HG03060 (cell line): ENCODE measurements at regions not wholly inside any gene's neighbourhood (a gene's known extent, or its start where the extent isn't known, plus 50 kb on each side); places are given as distances from the start of the nearest gene placed in this dataset.

Source experiments
- ATAC-seq: cut with Tn5 transposase; IDR thresholded peaks from one replicate; pipeline ENCODE4 v1.9.1; 2021; ENCODE audit warnings: low read depth, moderate number of reproducible peaks; ENCODE audit not compliant: unreplicated experiment

- no peak for ATAC-seq
Observed at GRCh38 chr17:77679589-77679988, 278.9 kb upstream of the TNRC6C start.

DNA sequence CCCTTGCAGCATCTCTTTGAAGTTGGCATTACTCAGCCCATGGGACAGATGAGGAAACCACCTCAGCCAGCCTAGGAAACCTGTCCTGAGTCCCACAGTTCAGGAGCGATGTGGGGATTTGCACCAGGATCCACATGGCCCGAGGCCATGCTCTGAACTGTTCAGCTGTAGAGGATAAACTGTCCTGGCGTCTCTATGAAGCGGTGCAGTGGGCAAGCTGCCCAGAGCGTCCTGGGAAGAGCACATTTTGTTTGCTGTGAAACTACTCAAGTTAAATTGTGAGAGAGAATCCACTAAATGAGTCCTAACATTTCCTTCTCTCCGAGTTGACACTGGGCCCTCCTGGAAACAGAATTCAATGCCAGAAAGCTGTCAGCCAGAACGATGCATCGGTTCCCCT lies 276.6 kb upstream of the TNRC6C start:
- no peak for ATAC-seq

DNA sequence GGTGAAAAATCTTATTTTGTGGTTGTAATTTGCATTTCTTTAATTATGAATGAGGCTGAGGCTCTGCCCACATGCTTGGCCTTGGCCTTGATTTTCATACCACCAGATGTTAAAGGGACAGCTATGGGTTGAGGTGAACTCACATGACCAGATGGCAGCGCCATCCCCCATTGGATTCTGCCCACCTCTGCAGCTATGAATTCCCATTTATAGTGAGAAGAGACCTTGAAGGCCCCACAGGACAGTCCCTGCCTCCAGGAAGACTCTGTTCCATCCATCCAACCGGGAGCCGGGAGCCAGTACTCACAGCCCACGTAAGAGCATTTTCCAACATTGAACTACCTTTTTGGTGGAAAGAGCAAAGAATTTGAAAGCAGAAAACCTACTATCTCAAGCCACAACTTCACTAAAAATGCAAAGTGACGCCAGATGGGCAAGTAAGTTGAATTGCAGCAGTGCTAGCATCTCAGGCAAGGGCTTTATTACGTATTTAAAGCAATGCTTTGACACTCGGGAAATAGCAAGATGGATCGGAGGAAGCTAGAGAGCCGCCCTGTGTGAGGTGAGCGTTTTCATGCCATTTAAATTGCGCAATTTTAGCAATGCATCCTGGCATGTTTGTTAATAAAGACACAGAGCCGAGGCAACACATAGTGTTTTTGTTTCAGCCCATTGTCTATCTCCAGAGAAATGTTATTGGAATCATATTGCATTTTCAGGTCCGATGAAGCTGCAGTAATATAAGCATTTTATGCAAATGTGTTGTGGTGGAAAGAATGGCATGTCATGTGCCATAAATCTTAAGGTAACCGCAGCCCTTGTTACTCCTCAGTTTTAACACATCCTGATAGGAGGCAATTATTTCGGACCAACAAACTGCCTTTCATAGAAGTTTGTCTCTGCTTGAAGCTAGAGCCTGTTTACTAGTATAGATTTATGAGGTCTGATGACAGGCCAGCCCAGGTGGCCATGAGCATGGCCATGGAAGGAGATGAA lies 273.4 kb upstream of the TNRC6C start:
- ATAC-seq: no peak

GRCh38 chr17:77685881-77686486 lies 272.5 kb upstream of the TNRC6C start:
- no peak for ATAC-seq

- no peak for ATAC-seq
Observed at GRCh38 chr17:77686903-77687302, 271.6 kb upstream of the TNRC6C start.

DNA sequence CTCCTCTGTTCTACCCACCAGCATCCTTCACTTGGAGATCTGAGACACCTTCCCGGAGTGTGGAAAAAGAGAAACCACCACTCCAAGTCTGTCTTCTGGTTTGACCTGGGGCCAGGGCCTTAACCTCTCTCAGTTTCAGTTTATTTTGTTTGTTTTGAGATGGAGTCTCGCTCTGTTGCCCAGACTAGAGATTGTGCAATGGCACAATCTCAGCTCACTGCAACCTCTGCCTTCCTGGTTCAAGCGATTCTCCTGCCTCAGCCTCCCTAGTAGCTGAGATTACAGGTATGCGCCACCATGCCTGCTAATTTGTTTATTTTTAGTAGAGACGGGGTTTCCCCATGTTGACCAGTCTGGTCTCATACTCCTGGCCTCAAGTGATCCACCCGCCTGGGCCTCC lies 271.1 kb upstream of the TNRC6C start:
- no peak for ATAC-seq

- no peak for ATAC-seq
Observed at GRCh38 chr17:77687921-77688320, 270.6 kb upstream of the TNRC6C start.

DNA sequence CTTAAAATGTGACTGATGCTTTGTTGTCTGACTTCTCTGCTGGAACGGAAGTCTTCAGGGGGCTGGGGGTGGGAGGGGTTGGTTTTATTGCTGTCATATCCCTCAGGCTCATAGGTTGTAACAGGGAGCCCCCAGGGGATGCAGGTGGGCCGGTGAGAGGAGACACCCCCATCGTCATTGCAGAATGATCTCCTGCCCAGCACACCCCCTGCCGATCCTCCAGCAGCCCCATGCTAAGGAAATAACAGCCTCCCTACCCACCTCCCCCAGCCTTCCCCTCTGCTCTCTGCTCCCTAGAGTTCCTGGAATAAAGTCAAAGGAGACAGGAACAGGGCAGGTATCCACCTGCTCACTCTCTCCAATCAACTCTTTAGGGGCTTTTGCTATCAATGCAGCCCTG lies 270.1 kb upstream of the TNRC6C start:
- ATAC-seq: no peak

DNA sequence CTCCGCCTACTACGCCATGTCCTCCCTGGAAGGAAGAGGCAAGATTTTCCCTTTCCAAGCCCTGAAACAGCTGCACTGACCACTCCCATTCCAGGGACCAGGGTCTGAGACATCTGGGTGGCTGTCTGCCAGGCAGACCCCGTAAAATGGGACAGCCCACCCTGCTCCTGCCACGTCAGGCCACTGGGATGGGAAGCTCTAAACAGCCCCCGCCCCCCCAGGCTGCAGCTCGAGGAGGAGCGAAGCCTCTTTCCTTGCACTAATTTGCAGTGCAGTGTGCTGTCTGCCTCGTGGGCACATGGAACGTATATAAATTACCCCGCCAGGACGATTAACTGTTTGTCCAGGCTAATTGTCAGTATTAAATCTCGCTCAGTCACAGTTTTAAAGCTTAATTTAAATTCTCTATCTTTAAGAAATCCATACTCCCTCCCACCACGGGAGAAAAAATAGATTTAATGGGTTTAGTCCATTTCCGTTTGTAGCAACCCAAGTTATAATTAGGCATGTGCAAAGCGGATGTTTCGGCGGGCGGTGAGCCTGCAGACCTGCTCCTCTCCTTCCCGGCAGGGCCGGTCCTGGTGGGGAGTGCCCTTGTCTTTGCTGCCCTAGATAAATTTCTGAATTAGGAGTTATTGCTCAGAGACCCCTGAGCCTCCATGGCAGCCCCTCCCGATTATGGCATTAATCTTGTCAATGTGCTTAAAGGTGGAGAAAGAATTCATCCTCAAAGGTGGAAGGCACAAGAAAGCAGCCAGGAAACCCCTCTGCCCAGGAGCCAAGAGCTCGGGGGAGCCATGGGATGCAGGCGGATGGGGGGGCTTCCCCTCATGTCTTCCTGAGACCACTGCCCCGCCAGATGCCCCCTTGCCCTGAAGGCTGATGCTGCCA lies 268.0 kb upstream of the TNRC6C start:
- ATAC-seq: no peak

- no peak for ATAC-seq
Observed at GRCh38 chr17:77691216-77692085, 267.1 kb upstream of the TNRC6C start.

GRCh38 chr17:77692571-77693161 lies 265.8 kb upstream of the TNRC6C start:
- ATAC-seq: no peak

DNA sequence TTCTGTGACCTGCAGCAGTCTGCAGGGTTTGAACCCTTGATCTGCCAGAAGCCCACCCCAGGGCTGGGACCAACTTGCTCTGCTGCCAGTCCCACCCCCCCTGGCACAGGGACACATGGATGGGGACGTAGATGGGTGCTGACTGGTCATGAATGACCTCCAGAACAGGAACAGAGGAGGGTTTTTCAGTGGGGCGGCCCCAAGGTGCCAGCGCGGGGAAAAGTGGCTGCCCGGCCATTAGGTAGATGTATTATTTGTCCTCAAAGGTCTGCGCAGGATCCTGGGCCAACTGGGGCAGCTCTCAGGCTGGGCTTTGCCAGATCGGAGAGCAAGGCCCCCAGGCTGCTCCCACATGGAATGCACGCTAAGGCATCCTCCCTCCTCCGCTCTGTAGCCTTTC lies 265.2 kb upstream of the TNRC6C start:
- ATAC-seq: no peak

DNA sequence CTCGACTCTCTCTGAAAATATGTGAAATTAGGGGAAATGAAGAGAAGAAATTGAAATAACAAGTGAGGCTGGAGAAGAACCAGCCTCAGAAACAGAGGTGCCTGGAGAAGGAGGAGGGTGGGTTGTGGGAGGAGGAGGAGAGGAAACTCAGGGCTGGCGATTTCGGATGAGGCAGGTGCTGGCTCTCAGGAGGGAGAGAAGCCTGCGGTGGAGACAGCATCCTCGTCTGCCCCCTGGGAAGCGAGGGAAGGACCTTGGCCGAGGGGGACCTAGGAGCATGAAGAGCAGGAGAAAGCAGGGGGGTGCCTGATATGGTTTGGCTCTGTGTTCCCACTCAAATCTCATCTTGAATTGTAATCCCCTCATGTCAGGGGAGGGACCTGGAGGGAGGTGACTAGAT lies 264.7 kb upstream of the TNRC6C start:
- no peak for ATAC-seq

DNA sequence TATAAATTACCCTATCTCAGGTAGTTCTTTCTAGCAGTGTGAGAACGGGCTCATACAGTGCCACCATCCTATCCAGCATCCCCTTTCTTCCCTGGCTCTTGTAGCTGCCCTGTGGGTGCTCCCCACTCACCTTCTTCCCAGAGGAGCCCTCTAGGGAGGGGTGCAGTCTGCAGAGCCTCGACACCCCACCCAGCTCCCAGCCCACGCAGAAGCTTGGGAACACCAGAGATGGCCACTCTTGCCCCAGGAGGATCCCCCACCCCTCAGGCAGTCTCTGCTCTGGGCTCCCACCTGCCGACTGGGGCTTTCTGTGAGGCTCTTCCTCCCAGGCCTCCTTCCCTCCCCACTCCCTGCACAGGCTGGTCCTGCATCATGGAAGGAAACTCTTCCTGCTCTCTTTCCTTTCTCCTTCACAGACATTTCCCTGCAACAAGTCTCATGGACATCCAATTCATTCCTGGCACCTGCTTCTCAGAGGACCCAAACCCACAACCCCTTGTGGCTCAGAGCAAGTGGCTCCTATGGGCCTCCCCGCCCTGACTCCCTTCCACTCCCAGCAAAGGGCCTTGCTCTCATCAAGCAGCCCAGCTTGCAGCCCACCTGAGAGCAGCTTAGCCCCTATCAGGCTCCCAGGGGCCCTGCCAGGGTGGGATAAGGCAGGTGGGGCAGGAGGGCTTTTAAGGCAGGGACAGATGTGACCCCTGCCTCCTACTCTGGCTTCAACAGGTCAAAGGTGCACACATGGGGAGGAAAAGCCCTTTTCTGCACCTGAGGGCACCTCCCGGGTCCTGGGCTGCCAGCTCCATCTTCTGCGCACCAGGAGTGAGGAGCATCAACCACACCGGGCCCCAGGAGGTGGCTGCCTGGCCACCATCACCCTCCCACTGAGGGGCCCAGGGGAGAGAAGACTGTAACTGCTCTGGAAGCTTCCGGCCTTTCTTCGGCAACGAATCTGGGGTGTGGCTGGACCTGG lies 263.8 kb upstream of the TNRC6C start:
- ATAC-seq: no peak

- ATAC-seq: no peak
Observed at GRCh38 chr17:77695386-77695785, 263.1 kb upstream of the TNRC6C start.

GRCh38 chr17:77696151-77696720 lies 262.3 kb upstream of the TNRC6C start:
- ATAC-seq: no peak

DNA sequence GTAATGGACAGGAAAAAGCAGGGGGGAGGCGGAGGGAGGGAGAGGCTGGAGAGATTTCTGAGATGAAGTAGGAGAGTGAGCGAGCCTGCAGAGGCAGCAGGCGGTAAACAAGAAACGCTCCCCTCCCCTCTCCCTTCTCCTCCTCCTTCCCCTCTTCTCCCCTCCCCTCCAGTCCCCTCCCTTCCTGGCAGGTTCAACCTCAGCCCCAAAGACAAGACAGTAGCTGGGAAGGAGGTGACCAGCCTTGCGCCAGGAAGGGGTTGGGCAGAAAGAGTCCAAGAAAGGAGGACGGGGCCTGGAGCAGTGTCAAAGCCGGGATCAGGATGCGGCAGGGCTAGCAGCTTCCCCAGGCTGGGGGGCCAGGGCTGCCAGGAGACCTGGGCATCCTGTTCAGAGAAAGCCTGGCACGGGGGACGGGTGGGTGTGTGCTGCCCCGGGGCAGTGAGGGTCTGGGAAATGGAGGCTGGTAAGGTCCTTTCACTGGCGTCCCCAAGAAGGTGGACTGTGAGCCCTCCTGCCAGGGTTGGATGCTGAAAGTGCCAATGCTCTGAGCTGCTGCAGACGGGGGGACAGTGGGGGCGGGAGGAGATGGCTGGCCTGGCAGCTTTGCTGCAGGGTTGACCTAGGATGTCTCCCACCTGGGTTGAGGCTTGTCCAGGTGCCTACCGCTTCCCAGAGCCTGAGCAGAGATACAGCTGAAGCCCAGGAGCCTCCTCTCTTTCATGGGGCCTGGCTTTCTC lies 261.6 kb upstream of the TNRC6C start:
- ATAC-seq: no peak
